ENCODE measurements at regions not wholly inside any gene's neighbourhood (a gene's known extent, or its start where the extent isn't known, plus 50 kb on each side); places are given as distances from the start of the nearest gene placed in this dataset.

- TF ChIP-seq CTCF (conservative IDR thresholded peaks at IDR 0.05 in 1 of 2, IDR thresholded peaks at IDR 0.05 in 1 of 2; ENCODE audit: low read depth in 1 of 2, low read length in 2 of 2) (no peak), EZH2 (IDR thresholded peaks at IDR 0.05; ENCODE audit: low read length, missing control alignments) (no peak)
These were observed 193.1 kb upstream of the CXCR4 start for GRCh38 chr2:136310797-136311603.
